GM19455 (cell line): ENCODE measurements at regions not wholly inside any gene's neighbourhood (a gene's known extent, or its start where the extent isn't known, plus 50 kb on each side); places are given as distances from the start of the nearest gene placed in this dataset.

Experiments used
- ATAC-seq: cut with Tn5 transposase; IDR thresholded peaks from one replicate; pipeline ENCODE4 v1.9.1; 2021; ENCODE audit not compliant: unreplicated experiment

DNA sequence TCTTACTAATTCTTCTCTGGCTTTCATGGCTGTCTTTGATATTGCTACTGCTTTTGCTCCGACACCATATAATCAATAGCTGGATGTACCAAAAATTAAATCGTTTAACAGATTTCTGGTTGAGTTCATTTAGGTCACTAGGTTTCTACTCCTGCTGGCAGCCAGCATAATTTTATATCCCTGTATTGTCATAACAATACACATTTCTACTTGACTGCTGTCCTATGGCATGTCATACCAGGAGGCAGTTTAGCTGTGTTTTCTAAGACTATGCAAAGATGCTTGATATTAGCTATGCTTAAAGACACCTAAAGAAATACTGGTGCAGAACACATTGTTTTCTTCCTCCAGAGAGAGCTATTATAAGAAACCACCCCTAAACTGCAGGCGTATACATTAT lies 337.2 kb upstream of the CDH6 start:
- no peak for ATAC-seq

DNA sequence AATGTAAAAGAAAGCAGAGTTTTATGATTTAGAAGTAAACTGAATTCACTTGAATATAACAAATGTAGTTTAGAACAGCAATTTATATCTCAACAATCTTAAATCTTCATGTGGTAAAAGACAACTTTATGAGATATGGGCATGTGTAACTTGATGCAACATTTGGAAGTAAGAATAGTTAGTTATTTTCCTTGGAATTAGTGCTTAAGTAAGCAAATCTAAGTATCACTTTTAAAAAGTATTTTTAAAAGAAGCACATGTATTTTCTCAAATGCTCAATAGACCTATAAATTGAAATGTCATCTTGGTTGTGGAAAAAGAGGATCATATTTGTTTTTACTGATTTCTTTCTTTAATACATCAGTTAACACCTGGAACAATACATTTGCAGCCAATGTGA lies 340.3 kb upstream of the CDH6 start:
- no peak for ATAC-seq

DNA sequence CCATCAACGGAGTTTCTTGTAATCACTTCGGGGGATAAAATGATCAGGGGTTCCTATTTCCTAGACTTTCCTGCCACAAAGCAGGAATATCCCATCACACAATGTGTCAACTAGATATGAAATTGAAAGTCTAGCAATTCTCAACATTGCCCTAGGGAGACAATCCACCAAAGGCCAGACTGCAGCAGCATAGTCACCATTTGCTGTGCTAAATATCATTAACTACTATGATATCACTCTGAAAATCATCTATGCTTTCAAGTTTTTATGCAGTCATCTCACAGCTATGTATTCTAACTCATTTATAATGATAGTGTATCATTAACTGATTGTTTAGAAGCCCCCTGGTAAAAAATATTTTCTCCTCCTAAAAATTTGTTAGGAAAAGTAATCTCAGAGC lies 342.6 kb upstream of the CDH6 start:
- no peak for ATAC-seq

- ATAC-seq: no peak
Observed at GRCh38 chr5:30849931-30850710, 343.4 kb upstream of the CDH6 start.

DNA sequence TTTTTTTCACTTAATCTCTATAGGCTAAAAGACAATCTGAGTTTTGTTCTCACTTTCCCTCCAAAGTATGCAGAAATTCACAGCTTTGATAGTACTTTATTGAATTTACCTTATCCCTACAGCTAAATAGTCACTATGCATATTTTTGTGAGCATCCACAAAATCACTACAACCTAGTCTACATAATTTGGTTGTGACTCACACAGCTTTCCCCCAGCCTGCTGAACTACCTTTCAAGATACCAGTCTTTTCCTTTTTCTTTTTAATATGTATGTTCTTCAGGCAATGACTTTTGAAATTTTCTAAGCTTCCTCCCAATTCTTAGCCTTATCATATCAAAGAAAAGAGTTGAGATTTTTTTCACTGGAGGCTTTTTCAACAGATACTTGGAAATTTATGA lies 347.3 kb upstream of the CDH6 start:
- no peak for ATAC-seq

DNA sequence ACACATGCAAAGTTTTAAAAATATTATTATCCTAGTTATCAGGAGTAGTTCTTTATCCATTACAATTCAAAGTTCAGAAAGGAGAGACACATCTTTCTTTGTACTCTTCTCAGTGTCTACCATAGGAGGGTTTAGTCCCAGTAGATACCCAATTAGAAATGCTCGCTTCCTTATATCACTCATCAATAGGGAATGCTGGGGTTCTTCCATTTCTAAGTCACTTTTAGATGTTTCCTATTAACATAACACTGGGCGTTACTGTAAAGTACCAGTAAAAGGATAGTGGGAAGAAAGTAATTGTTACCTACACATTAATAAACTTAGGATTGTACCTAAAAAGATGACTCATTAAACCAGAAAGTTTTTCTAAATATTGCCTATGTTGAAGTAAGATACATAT lies 348.3 kb upstream of the CDH6 start:
- no peak for ATAC-seq

DNA sequence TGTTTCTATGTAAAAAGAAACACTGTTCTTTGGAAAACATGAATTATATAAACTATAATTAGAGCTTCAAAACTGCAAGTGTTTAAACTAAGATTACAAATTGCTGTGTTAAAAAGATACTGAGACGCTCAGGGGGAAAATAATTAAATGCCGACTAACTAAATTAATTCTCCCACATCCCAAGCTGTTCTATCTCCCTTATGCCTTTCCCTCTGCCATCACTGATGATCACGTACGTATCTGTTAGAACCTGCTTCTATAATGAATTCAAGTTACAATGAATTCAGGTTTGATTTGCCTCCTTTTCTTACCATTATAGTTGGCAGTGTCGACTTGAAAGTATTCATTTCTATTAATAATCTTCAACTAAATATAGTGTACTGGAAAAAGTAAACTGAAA lies 349.9 kb upstream of the CDH6 start:
- ATAC-seq: no peak

DNA sequence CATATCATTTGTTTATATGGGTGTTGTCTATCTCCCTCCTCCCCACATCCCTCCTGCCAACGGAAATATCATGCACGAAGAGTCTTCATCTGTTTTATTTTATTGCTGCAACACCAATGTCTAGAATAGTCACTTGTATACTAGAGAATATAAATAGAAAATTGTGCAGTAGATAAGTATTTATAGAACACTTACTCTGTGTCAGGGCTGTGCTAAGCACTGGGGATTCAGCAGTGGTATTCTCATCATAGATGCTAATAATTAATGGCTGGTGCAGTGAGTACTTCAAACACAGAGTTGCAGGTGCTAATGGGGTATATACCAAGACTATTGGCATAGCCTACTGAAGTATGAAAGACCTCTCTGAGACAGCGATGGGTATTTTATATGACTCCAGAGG lies 353.5 kb upstream of the CDH6 start:
- no peak for ATAC-seq

DNA sequence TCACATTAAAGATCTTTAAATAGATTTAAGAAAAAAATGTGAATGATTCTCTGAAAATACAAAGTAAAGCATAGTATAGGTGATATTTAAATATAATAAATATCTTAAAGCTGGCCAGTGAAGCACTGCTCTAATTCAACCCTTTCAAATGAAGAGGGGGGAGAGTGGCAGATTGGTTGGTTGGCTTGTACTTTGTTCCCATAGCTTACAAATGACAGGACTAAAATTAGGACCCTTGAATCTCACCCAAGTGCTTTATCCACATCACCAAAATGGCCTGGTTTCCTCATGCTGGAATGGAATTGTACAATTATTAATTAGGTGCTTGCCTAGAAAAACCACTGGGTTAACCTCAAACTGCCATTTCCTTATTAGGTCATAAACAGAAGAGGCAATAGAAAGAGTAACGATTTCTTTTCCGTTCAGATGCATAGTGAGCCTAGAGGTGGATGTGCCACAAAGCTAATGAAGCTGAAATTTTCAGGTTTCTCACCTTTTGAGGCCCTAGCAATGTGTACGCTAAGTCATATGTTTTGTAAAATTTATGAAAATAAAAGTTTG lies 354.5 kb upstream of the CDH6 start:
- no peak for ATAC-seq

DNA sequence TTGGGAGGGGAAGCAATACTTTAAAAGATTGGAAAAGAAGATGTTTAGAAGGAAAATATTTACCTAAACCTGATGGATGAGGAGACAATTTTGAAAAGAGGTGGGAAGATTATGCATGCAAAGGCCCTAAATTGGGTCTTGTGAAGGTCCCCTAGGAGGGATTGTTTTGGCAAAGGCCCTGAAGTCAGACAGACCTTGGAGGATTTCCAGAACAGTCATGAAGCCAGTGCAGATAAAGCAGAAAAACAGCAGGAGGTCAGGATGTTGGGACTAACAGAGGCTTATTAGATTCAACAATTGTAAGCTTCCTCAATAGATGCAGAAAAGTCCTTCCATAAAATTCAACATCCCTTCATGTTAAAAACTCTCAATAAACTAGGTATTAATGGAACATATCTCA lies 361.0 kb upstream of the CDH6 start:
- ATAC-seq: no peak

DNA sequence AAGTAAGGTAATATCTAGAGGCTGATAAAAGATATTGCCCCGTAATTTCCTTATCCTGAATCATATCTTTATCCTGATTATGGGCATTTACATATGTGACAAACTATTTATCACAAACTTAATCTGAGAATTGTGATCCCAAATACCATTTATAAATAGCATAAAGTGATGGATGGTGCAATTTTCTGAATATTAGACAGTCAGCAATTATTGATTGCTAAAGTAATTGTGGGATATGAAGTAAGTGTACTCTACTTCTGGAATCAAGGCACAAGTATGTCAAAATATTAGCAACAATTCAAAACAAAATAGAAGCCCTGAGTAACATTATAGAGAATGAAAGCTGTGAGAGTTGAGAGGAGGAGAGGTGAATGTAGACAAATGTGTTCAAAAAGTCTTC lies 361.9 kb upstream of the CDH6 start:
- no peak for ATAC-seq

GRCh38 chr5:30831123-30831522 lies 362.4 kb upstream of the CDH6 start:
- no peak for ATAC-seq

- ATAC-seq: no peak
Observed at GRCh38 chr5:30811298-30811697, 382.2 kb upstream of the CDH6 start.

DNA sequence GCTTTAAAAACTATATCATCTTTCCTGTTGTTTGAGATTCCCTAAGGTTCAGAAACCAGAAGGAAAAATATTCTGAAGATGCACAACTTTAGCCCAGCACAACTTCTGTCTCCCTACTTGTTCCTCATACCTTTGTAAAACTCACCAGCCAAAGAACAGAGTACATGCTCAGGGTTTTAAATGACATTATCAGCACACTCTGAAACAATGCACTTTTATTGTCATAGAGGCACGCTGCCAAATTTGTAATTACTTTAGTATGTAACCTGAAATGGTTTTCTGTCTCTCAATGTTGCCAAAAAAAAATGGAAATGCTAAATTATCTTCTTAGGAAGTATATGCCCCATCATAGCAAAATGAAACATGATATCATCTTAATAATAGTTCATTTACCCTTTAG lies 383.6 kb upstream of the CDH6 start:
- ATAC-seq: no peak

GRCh38 chr5:30808996-30809395 lies 384.5 kb upstream of the CDH6 start:
- no peak for ATAC-seq

- no peak for ATAC-seq
Observed at GRCh38 chr5:30804739-30805505, 388.6 kb upstream of the CDH6 start.

GRCh38 chr5:30802961-30803705 lies 390.4 kb upstream of the CDH6 start:
- no peak for ATAC-seq

DNA sequence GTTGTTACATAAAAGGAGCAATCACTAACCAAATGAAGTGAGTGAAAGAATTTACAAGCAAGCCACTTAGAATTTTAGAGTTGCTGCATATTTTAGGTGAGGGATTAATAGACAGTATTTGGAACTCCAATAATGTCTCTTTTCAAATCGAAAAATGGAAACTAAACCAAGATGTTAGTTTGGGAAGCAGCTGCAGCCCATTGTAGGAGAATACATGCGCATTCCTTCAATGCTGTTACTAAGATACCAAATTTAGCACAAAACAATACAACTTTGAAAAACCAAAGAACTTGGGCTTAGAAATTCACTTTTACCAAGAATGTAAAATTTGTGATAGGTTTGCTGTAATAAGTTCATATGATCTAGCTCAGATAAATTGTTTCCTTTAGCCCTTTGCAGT lies 411.8 kb upstream of the CDH6 start:
- no peak for ATAC-seq

DNA sequence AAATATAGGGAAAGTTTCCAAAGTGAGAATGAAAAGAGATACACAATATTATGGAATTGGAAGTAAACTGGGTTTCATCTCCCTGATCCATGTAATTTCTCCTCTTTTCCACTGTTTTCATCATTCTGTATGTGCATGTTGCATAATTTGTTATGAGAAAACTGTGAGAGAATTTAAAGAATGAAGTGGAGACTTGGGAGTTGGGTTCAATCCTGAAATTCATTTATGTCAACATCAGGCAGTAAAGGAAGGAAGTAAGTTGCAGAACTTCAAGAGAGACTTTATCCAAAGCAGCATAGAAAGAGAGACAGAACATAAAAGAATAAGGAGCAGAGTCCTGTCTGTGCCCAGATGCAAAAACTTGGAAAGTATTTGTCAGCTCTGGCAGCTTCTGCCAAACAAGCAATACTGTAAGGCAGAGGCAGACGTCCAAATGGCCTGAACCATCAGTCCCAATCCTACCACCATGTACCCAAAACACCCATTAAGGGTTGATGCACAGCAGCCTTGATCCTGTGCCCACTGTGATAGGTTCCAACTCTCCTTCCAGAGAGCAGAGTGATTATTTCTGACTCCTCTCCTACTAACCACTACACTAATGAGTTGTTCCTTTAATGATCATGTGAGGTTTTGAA lies 425.3 kb upstream of the CDH6 start:
- ATAC-seq: no peak

DNA sequence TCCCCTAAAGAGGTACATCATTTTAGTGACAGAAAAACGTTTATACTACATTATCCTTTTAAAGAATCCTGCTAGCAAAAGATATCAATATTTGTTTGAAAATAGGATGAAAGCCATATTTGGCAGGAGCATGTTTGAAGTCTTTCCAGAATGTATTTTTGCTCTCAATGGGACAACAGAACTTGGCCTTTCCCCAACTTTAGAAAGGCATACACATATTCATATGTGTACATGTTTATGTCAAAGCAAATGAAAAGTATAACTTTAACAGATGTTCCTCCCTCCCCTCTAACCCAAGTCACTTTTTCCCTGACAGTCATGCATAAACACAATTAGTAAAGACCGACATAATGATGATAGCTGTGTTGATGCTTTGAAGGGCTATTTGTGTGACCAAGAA lies 427.8 kb upstream of the CDH6 start:
- no peak for ATAC-seq

- no peak for ATAC-seq
Observed at GRCh38 chr5:30765227-30765626, 428.3 kb upstream of the CDH6 start.
